B cell (primary cell): ENCODE measurements at regions not wholly inside any gene's neighbourhood (a gene's known extent, or its start where the extent isn't known, plus 50 kb on each side); places are given as distances from the start of the nearest gene placed in this dataset.

Source experiments
- ATAC-seq: fragments of 200-7000 bp; cut with Tn5 transposase; one replicate; pipeline ENCODE4 v1.10.0; 2021; ENCODE audit warnings: low read depth, mild to moderate bottlenecking, moderate number of reproducible peaks, moderate library complexity
- CTCF ChIA-PET: fragments of 350-600 bp; sonication (Branson Sonifier 250); formaldehyde crosslinking; loops from one replicate; lab custom pipeline; 2021; ENCODE audit warnings: antibody characterized with exemption, inconsistent platforms; lab: Charles Lee
- POLR2A ChIA-PET: fragments of 350-600 bp; sonication (Branson Sonifier 250); formaldehyde crosslinking; loops from one replicate; lab custom pipeline; 2021; ENCODE audit warnings: antibody characterized with exemption; lab: Charles Lee
- DNase-seq: peaks from one replicate; pipeline ENCODE4 v3.0.0; 2013
- H2AFZ ChIP-seq: 2 replicates; pipeline ENCODE4 v1.6.1; 2012; ENCODE audit warnings: mild to moderate bottlenecking, low read depth, low read length; ENCODE audit not compliant: insufficient read depth, poor library complexity, severe bottlenecking
- H3K27ac ChIP-seq, 2 donors: 1 replicate in 1 of 2; 2 replicates in 1 of 2; pipeline ENCODE4 v1.5.1; 2012 to 2013; ENCODE audit warnings: low read length in 2 of 2, mild to moderate bottlenecking in 2 of 2, moderate library complexity in 1 of 2
- H3K27me3 ChIP-seq, 4 experiments: fragments of 200-600 bp in 1 of 4; sonication (generic) in 1 of 4; replicated peaks in 1 of 4; 1 replicate in 2 of 4; 2 replicates in 2 of 4; pipeline versions ENCODE4 v1.6.1 to v1.7.0; 2013 to 2016; ENCODE audit warnings: low read length in 3 of 4, mild to moderate bottlenecking in 2 of 4, mixed read lengths in 1 of 4, moderate library complexity in 1 of 4; ENCODE audit not compliant: insufficient read depth in 4 of 4, control insufficient read depth in 3 of 4; ENCODE audit errors: control extremely low read depth in 1 of 4
- H3K36me3 ChIP-seq, 2 experiments: replicated peaks in 1 of 2; 1 replicate in 1 of 2; 2 replicates in 1 of 2; pipeline versions ENCODE4 v1.6.1 to v1.7.1; 2013; ENCODE audit warnings: low read length in 1 of 2; ENCODE audit not compliant: insufficient read depth in 2 of 2, control insufficient read depth in 1 of 2; ENCODE audit errors: control extremely low read depth in 1 of 2, extremely low read depth in 1 of 2
- H3K4me1 ChIP-seq, 2 donors: fragments of 200-600 bp in 1 of 2; sonication (generic) in 1 of 2; 1 replicate in 1 of 2; 2 replicates in 1 of 2; pipeline versions ENCODE4 v1.5.1 to v1.6.1; 2013 to 2017; ENCODE audit warnings: low read length in 2 of 2; ENCODE audit not compliant: control insufficient read depth in 2 of 2, insufficient read depth in 2 of 2
- H3K4me2 ChIP-seq: replicated peaks from 2 replicates; pipeline ENCODE3; 2012; ENCODE audit warnings: mild to moderate bottlenecking, low read depth, low read length; ENCODE audit not compliant: poor library complexity, severe bottlenecking
- H3K4me3 ChIP-seq, 5 experiments: fragments of 200-600 bp in 1 of 5; sonication (generic) in 1 of 5; 1 replicate in 3 of 5; 2 replicates in 2 of 5; pipeline versions ENCODE4 v1.5.1 to v1.7.0; 2011 to 2016; ENCODE audit warnings: low read length in 4 of 5, mild to moderate bottlenecking in 4 of 5, low read depth in 2 of 5, control low read depth in 1 of 5, moderate library complexity in 1 of 5; ENCODE audit not compliant: insufficient read depth in 1 of 5; ENCODE audit errors: control extremely low read depth in 1 of 5, extremely low read depth in 1 of 5
- H3K79me2 ChIP-seq: fragments of 200-600 bp; sonication (generic); one replicate; pipeline ENCODE4 v1.6.0; 2016; ENCODE audit warnings: low read length; ENCODE audit not compliant: control insufficient read depth, insufficient read depth
- H3K9ac ChIP-seq: fragments of 200-600 bp; sonication (generic); 2 replicates; pipeline ENCODE4 v1.6.1; 2017; ENCODE audit warnings: mild to moderate bottlenecking, low read length, moderate library complexity
- H3K9me3 ChIP-seq, 3 donors: one replicate each; pipeline versions ENCODE4 v1.6.1 to v1.7.1; 2013; ENCODE audit warnings: low read length in 2 of 3; ENCODE audit not compliant: control insufficient read depth in 2 of 3, insufficient read depth in 1 of 3; ENCODE audit errors: control extremely low read depth in 1 of 3
- H4K20me1 ChIP-seq: 2 replicates; pipeline ENCODE4 v1.6.0; 2012; ENCODE audit warnings: mild to moderate bottlenecking, low read length; ENCODE audit not compliant: insufficient read depth, control insufficient read depth, poor library complexity, severe bottlenecking
- H3K27ac Mint-ChIP-seq: one replicate; pipeline ENCODE4 v1.8.0; 2021; ENCODE audit warnings: mixed read lengths
- H3K27me3 Mint-ChIP-seq: one replicate; pipeline ENCODE4 v1.8.0; 2021; ENCODE audit warnings: mixed read lengths
- H3K4me1 Mint-ChIP-seq: one replicate; pipeline ENCODE4 v1.8.0; 2021; ENCODE audit warnings: mixed read lengths
- H3K4me3 Mint-ChIP-seq: one replicate; pipeline ENCODE4 v1.8.0; 2021; ENCODE audit warnings: mixed read lengths
- H3K9me3 Mint-ChIP-seq: one replicate; pipeline ENCODE4 v1.8.0; 2022; ENCODE audit warnings: mixed read lengths; ENCODE audit not compliant: insufficient read depth
- CTCF ChIP-seq: fragments of 200-600 bp; IDR thresholded peaks from one replicate; pipeline ENCODE4 v1.8.0; 2022; ENCODE audit warnings: antibody characterized with exemption, mild to moderate bottlenecking
- EZH2 ChIP-seq: IDR thresholded peaks from 2 replicates; pipeline ENCODE4 v1.6.1; 2012; ENCODE audit warnings: borderline replicate concordance, low read depth, mild to moderate bottlenecking, moderate library complexity, low read length; ENCODE audit not compliant: insufficient read depth, poor library complexity, severe bottlenecking
- WGBS: methylation state at CpG from one replicate; pipeline ENCODE4 v1.1.5; 2013; ENCODE audit warnings: missing lambda C conversion rate; ENCODE audit not compliant: insufficient coverage; 5-methylcytosine and 5-hydroxymethylcytosine counted together
- intact Hi-C: fragments of 100-400 bp; cut with micrococcal nuclease; formaldehyde crosslinking; loops from one replicate; pipeline ENCODE4 v1.10.0; 2022

DNA sequence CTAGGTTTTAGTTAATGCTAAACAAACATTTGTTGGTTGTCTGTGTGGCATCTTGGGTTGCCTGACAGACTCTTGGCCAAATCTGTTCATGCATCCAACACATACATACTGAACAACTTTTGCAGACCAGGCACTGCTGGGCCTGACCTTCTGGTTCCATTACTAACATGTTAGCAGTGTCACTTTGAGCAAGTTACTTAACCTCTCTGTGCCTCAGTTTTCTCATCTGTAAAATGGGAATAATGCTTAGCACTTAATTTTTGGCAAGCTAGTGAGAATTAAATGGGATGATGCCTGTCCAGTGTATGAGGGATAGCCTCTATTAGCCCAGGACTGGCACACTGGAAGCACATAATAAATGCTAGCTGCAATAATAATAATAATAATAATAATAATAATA is 169.9 kb downstream of the DHX35 start:
- no peaks in the 10 kb centered on the region for H3K9me3 Mint-ChIP-seq
- peaks cover 12% of the 10 kb centered on the region for H3K27me3 Mint-ChIP-seq

GRCh38 chr20:39130627-39131026 is 168.5 kb downstream of the DHX35 start:
- Mint-ChIP-seq H3K4me3 (no peak overlapping the region), H3K9me3 (no peaks in the 10 kb centered on the region), H3K4me1 (no peaks in the 10 kb centered on the region), H3K27me3 (peaks cover 3% of the 10 kb centered on the region), H3K27ac (no peak overlapping the region)
- no peaks in the 10 kb centered on the region for H3K36me3 ChIP-seq
- no peak overlapping the region for H3K27ac ChIP-seq
- H3K4me1 ChIP-seq: no peaks in the 10 kb centered on the region
- TF ChIP-seq EZH2: no peak
- H3K9ac ChIP-seq: no peak overlapping the region
- H3K4me3 ChIP-seq: no peak overlapping the region
- CTCF ChIA-PET: no interaction called here
- H4K20me1 ChIP-seq: no peaks in the 10 kb centered on the region
- DNase-seq (no peak), ATAC-seq (no peak)
- POLR2A ChIA-PET: no interaction called here
- intact Hi-C loops: no loop called here
- H3K27me3 ChIP-seq: peaks cover 0 to 5% (median 0%) of the 10 kb centered on the region in 4 experiments
- no peaks in the 10 kb centered on the region for H3K9me3 ChIP-seq
- 93% methylated on average over 11 of the region's 12 CpGs for WGBS
- no peak overlapping the region for H2AFZ ChIP-seq
- no peaks in the 10 kb centered on the region for H3K79me2 ChIP-seq
- no peak overlapping the region for H3K4me2 ChIP-seq

More for the DNA sequence above, 169.9 kb downstream of the DHX35 start:
- Mint-ChIP-seq H3K27ac (no peak overlapping the region), H3K4me3 (no peak overlapping the region), H3K4me1 (no peaks in the 10 kb centered on the region)
- H3K9ac ChIP-seq: no peak overlapping the region
- ChIA-PET POLR2A (no interaction called here), CTCF (no interaction called here)
- peaks cover 0 to 2% (median 0%) of the 10 kb centered on the region in 4 experiments for H3K27me3 ChIP-seq
- TF ChIP-seq CTCF (no peak), EZH2 (no peak)
- H3K36me3 ChIP-seq: no peaks in the 10 kb centered on the region
- no peaks in the 10 kb centered on the region for H4K20me1 ChIP-seq
- H3K27ac ChIP-seq: no peak overlapping the region
- intact Hi-C loops: no loop called here
- H2AFZ ChIP-seq: no peak overlapping the region
- no peak overlapping the region for H3K4me3 ChIP-seq
- no peaks in the 10 kb centered on the region for H3K4me1 ChIP-seq
- H3K9me3 ChIP-seq: no peaks in the 10 kb centered on the region
- no peak overlapping the region for H3K4me2 ChIP-seq
- no peak for DNase-seq
- no peaks in the 10 kb centered on the region for H3K79me2 ChIP-seq
- no peak for ATAC-seq
